Fibroblast of skin of abdomen (primary cell): ENCODE measurements at regions not wholly inside any gene's neighbourhood (a gene's known extent, or its start where the extent isn't known, plus 50 kb on each side); places are given as distances from the start of the nearest gene placed in this dataset.
"Not testable (repeated sequence)": the region's sequence is repeated elsewhere in the genome, so short reads cannot be mapped to it uniquely, and the experiment has no call there.

Experiments used
- DNase-seq: peaks from one replicate; pipeline ENCODE4 v3.0.0-alpha.2; 2013

DNA sequence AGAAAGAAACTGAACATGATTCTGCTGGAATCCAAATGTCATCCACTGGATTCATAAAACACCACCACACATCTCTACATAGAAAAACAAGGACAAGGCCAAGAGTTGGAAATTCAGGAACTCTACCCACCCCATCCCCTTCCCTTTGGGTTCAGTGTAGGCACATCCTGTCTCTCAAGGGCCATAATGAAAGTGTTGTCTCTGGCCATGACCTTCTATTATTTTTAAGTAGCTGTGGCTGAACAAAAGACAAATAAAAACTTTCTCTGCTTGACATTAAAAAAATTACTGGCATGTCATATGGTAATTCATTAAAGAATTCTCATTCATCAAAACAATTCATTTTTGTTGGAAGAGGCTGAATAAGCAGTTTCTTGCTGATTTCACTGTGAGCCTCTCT lies 54.9 kb upstream of the ZBTB18 start:
- no peak for DNase-seq

DNA sequence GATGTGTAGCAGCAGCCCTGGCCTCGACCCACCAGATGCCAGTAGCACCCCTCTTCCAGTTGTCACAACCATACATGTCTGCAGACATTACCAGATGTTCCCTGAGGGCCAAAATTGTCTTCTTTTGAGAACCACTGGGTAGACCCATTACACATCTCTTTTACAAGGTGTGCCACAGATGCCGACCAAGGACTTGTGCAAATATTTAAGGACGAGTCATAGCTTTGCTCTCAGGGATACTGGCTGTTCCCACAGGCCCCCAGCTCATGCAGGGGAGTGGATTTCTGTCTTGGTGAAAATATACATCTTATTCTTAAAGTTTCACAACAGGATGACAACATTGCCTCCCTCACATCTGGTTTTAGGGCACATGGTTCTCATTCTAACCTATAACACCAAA lies 59.4 kb upstream of the ZBTB18 start:
- no peak for DNase-seq

DNA sequence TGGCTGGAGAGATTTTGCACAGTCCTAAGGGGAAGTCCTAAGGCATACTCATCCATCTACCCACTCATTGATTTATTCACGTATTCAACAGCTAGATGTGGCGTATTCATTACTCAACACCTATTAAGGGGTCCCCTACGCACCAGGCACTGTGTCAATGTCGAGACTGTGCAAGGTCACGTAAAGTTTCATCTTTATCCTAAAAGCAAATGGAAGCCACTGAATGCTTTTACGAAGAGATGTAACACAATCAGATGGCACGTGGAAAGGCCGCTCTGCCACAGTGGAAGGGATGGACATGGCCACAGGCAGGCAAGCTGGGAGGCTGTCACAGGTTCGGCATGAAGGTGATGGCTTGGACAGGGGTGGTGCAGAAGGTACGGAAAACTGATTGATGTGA lies 66.3 kb upstream of the ZBTB18 start:
- no peak for DNase-seq

DNA sequence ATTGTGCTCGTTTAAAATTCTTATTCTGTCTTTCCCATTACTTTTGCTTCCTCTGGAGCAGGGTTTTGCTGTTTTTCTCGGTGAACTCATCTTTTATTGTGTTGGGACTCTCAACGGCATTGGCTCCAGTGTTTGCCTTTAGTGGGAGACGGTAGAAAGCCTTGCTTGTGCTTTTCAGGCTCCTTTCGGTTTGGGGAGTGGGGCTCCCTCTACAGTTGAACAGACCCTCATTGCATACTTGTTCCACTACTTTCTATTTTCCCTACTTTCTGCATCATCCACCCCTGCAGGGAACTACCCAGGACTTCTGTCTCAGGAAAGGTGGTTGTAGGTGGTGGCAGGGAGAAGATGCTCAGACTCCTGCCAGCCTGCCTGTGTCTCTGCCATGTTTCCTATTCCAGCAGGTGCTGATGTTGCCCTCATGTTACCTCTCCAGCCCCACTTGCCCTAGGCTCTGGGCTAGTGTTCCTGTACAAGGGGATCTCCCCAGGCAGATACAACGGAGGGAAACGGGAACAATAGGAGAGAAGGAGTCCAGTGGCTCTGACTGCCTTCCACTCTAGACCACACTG lies 68.5 kb upstream of the ZBTB18 start:
- DNase-seq, result no peak

DNA sequence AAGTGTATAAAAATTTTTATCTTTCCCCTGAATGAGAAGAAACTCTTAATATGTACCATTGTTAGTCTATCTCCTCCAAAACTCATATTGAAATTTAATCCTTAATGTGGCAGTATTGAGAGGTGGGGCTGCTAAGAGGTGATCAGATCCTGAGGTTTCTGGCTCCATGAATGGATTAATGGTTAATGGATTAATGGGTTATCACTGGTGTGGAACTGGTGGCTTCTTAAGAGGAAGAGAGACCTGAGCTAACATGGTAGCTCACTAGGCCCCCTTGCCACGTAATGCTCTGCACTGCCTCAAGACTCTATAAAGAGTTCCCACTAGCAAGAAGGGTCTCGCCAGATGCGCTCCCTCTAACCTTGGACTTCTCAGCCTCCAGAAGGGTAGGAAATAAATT lies 70.6 kb upstream of the ZBTB18 start:
- DNase-seq, result no peak

DNA sequence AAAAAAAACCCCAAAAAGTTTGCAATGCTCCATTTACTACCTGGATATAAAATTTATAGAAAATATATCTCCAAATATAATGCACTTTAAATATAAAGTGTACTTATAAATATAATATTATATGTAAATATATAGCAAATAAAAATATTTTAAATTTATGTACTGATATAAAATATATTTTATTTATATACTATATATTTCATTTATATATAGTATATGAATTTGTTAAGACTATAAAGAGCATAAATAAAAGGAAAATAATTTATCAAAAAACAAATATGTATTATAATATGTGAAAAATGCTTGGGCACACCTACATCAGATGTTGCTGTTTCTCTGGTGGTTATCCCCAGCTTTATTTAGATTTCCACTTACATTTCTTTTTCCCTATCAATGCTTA lies 71.0 kb upstream of the ZBTB18 start:
- no peak for DNase-seq

DNA sequence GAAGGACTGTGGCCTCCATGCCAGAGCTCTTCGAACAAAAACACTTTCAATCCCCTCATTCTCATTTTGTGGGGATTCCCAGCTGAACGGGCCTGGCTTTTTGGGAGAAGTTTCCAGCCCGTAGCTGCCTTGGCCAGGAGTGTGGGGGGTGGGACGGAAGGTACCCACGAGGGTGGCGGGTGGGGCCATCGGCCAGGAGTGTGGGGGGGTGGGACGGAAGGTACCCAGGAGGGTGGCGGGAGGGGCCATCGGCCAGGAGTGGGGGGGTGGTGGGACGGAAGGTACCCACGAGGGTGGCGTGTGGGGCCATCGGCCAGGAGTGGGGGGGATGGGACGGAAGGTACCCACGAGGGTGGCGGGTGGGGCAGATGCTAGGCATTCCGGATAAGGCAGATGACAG lies 71.7 kb upstream of the ZBTB18 start:
- no peak for DNase-seq

DNA sequence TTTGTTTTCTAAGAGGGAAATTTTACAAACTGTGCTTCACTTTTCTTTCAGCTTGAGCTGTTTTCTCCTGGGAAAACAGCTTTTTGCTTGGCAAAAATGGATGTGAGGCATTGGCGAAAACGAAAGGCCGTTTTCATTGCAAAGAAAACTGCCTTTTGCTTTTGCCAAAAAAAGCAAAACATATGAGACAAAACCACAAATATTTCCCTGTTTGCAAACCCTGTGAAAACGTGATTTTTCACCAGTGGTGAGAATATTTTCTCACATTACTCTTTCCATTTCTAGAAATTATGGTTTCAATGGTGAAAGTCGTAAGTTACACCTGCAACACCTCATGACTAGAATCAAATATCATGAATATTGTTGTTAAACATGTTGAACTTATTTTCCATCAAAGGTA lies 74.0 kb upstream of the ZBTB18 start:
- no peak for DNase-seq

DNA sequence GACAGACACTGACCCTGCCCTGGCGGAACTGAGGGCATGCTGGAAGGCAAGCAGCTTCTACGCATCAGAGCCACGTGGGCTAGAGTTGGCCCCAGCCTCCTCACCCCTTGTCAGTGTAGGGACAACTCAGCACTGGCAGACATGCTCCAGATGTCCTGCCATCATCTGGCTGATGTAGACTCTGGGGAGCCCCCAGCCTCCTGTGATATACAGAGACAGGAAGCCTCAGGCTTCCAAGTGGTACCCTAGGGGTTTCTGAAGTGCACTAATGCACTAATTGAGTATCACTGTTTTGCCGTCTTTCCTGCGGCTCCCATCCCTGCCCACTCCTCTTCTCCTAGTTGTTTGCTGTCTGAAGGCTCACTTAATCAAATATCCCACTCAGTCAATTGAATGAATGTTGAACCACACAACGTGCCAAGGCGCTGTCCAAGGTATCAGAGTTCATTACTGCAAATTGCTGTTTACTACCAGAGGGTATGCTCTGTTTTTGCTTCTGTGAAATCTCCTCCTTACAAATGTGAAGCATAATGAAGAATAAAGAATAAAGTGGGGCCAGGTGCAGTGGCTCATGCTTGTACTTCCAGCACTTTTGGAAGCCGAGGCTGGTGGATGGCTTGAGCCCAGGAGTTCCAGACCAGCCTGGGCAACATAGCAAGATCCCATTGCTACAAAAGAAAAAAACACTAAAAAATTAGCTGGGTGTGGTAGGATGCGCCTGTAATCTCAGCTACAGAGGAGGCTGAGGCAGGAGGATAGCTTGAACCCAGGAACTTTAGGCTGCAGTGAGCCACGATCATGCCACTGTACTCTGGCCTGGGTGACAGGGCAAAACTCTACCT lies 76.4 kb upstream of the ZBTB18 start:
- peak; percentile 44 for DNase-seq

DNA sequence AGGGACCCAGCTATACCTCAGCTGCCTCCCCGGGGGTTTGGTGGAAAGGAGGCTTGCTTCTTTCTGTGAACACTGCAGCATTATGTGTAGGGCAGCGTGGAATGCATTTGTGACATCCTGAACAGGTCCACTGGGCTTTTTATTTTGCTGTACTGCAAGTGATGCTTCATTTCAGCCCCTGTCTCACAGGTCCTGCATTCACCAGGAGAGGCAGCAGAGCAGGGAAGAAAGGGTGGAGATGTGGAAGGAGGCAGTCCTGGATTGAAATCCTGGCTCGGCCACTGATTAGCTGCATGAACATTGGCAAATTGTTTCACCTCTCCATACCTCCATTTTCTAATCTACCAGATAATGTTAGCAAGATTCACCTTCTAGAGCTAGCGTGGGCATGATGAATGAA lies 77.9 kb upstream of the ZBTB18 start:
- no peak for DNase-seq

DNA sequence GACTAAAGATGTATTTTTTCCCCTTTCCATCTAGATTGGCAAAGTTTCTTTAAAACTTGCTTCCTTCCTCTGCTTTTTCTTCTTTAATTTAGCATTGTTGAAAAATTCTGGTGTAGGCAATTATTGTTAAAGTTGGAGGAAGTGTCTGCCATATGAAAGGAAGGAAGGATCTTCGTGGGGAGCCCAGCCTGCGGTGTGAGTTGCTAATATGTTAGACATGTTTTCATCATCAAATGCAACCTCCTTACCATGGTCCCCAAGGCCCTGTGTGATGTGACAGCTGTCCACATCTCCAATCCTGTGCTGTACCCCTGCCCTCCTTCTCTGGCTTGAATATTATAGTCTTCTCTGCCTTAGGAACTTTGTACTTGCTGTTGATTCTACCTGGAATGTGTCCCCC lies 81.0 kb upstream of the ZBTB18 start:
- no peak for DNase-seq

DNA sequence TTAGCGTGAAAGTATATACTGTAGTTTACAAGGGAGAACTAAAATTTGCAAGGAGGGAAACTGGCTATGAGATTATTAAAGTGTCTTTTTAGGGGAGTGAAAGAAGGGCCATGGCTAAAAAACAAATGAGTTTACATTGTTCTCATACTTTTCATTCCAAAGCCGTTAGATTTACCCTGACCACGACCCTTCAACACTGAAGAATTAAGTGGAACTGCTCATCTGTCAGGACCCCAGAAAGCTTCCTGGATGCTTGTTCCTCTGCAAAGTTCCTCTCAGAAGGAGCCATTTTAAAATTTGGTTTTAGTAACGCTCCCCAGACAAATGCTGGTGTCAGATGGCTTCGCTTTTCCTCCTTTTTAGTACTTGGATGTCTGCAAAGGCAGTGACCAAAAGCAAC lies 82.7 kb upstream of the ZBTB18 start:
- DNase-seq, result peak; percentile 74

DNA sequence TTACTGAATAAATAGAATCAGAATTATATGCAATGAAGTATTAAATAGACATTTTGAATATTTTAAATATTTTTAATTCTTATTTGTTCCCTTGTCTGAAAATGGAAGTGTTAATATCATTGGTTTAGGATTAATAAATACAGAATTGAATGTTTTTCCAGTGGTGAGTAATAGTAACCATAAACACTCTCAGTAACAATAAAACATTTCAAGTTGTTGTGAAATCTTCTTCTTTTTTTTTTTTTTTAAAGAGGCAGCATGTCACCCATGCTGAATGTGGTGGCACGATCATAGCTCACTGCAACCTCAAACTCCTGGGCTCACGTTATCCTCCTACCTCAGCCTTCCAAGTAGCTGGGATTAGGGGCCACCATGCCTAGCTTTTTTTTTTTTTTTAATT lies 86.2 kb upstream of the ZBTB18 start:
- DNase-seq, result no peak

DNA sequence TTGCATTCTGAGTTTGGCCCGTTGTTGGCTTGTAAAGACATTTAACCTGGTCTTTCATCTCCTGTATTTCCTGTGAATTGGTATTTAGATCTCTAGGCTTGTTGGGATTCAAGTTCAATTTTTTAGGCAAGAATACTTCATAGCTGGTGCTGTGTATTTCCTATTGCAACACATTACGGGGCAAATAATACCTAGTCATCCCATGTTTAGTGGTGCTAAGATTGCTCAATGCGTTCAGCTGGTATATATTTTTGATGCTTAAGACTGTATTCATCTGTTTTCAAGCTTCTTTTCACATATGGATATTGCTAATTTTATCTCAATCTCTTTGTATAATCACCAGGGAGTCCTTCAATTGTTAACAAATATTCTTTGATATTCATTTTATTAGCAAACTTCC lies 87.5 kb upstream of the ZBTB18 start:
- no peak for DNase-seq

DNA sequence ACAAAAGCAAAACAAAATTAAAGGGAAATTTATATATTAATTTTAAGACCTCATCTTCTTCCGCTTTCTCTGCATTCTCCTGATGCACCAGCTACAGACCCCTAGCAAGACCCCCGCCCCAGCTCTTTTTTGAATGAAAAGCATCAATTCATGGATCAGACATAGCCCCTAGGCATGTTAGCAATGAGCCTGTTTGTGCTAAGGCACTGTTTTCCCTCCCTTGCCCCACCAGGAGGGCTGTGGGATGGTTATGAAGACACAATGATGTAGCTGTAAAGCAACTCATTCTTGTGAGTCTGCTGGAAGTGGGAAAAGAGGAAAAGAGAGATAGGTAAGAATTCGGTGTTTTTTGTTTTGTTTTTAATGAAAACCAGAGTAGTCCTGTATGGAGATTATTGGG lies 88.5 kb upstream of the ZBTB18 start:
- DNase-seq, result no peak

DNA sequence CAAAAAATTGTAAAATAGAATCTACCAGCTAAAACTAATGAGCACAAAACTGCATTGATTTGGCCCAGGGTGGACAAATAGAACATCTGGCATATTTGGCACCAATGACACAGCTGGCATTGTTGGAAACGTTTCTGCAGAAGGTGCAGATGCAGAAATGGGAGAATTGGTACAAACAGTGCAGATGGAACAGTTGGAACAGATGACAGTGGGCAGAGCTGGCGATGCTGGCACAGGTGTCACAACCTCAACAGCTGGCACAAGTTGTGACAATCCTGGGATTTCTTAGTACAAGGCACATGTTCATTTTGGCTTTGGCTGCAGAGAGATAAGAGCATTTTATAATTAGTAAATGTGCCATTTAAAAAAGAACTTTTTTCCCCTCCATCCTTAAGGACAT lies 91.1 kb upstream of the ZBTB18 start:
- DNase-seq, result no peak

DNA sequence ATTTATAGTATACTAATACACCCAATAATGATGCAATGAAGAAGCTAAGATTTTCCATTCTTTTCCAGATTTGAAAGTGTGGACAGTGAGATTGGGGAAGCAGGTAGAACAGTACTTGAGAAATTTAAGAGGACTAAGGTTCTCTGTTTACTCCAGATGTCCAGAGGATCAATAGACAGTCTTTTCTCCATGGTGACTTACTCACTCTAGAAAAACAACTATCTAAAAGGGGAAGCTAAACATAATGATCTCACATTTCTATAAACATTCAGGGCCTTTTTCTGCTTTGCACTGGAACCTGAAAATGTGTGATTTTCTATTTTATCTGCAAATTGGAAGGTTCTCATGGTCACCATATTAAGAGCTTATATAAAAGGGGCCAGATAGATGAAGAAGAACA lies 93.9 kb upstream of the ZBTB18 start:
- DNase-seq, result no peak

DNA sequence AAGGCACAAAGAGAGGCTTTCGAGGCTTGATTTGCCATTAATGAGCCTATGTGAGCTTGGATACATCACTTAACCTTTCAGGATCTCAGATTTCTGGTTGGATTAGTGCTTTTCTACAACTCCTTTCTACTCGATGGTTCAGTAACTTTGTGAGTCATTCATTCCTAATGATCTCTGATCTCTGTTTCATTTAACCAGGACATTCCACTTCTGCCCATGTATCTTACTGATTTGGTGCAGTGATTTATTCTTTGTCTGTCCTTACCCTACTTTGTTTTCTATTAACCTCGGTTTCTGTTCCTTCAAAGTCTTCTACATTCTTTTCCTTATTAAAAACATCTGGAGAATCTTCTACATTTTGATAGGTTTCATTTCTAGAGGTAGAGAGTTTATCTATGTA lies 94.6 kb upstream of the ZBTB18 start:
- peak; percentile 86 for DNase-seq

DNA sequence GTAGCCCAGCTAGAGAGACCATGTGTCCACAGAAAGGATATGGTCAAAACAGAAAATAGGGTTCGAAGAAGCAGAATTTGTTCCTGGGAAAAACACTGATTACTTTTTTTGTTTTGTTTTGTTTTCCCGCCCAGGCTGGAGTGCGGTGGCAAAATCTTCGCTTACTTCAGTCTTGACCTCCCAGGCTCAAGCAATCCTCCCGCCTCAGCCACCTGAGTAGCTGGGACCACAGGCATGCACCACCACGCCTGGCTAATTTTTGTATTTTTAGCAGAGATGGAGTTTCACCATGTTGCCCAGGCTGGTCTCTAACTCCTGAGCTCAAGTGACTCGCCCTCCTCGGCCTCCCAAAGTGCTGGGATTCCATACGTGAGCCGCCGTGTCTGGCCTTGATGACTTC lies 99.9 kb upstream of the ZBTB18 start:
- not testable (repeated sequence) for DNase-seq

DNA sequence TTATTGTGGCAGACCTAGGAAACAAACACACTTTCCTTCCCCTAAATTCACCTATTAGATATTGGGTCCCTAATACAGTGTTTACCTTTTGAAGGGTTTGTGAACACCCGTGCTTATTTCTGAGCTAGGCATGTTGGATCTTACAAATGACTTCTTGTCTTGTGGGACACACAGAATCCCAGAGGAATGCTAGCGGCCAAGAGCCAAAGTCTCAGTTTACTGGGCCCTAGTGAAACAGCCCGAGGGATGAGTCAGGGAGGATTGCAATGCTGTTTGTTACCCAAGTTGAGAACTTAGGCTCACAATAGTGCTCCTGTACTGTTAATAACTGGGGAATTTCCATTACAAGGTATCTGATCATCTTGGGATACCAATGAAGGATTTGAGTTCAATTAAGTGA lies 100.1 kb upstream of the AKT3 start:
- DNase-seq, result peak; percentile 81

DNA sequence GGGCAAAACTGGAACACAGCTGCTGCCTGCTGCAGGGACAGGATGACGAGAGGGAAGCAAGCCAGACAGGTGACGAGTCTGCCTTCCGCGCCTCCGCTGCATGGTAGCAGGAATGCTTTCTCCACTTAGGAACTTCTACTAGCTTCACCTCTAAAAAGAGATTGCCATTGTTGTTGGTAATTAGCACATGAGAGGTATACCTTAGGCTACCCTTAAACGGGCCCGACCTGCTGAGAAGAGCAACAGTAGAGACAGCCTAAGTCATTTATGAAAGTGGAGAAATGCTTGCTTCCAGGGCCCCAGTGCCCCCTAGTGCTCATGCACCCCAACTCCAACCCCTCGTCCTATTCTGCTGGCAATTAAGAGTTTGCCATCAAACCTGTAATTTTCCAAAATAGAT lies 96.9 kb upstream of the AKT3 start:
- peak; percentile 22 for DNase-seq

DNA sequence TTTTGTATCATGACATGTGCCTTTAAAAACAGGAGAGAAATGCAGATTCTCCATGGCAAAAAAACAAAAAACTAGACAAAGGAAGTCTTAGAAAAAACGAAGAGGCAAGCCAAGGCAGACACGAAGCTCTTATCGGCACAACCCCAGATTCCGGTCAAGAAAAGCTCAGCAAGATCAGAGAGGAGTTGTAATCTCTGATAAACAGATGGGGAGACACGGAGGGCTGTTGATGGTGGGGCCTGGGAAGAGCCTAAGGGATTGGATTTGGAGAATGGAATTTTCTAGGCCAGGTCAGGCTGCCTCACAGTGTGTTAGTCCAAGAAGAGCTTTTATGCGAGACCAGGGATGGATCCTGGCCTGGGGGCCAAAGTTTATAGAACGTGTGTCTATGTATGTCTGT lies 96.2 kb upstream of the AKT3 start:
- DNase-seq, result no peak

DNA sequence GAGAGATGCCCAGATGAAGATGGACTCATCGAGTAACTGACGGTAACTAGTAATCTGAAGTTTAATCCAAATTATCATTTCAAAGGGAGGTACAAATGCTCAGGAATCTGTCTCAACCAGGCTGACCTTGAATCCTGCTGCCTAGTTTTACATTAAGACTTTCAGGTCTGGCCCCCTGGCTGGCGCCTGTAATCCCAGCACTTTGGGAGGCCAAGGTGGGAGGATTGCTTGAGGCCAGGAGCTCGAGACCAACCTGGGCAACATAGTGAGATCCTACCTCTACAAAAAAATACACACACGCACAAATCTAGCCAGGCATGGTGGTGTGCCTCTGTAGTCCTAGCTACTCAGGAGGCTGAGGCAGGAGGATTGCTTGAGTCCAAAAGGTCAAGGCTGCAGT lies 95.7 kb upstream of the AKT3 start:
- no peak for DNase-seq

DNA sequence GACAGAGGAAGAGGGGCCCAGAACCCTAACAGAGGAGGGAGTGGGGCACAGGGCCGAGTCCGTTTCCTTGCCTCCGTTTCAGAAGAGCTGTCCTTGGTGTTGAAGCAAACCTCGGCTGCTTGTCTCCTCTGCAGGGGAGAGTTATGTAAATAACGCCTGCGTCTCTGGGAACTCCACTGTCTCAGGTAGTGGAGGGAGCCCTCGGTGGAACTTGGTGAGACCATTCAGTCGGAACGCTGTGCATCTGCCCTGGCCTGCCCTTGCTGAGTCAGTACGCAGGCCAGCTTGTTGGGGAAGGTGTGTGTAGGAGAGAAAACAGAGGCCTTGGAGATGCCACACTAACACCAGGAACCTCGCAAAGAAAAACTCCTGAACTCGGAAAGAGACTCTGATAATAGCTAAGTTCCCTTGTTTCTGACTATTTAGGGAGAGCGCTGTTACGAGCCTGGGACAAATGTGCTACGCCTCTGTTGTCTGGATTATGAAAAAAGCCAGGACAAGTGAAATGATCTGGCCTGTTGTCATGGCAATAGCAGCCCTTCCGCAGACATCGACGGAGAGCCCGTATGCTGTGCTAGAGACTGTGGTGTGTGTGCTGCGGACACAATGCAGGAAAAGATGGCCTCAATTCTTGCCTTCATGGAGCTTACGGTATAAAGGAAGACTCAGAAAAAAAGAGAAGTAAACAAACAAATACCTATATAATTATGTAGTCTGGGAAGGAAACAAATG lies 94.6 kb upstream of the AKT3 start:
- DNase-seq, result peak; percentile 50
